PC-9 (cell line): ENCODE measurements at regions not wholly inside any gene's neighbourhood (a gene's known extent, or its start where the extent isn't known, plus 50 kb on each side); places are given as distances from the start of the nearest gene placed in this dataset.

Experiments used
- BruUV-seq: library from RNA; stranded (reverse); fragments of 400-500 nt; replicated peaks from 2 replicates; lab custom pipeline; 2021; lab: Mats Ljungman, UMichigan
- CTCF ChIA-PET: fragments of 300-600 bp; sonication (Branson Sonifier 250); formaldehyde crosslinking; loops from one replicate; lab custom pipeline; 2022; ENCODE audit warnings: antibody characterized with exemption; lab: Charles Lee
- POLR2A ChIA-PET: fragments of 300-600 bp; sonication (Branson Sonifier 250); formaldehyde crosslinking; loops from one replicate; lab custom pipeline; 2022; ENCODE audit warnings: antibody characterized with exemption; ENCODE audit not compliant: unreplicated experiment; lab: Charles Lee
- DNase-seq, 2 experiments: peaks; one replicate each; pipeline versions ENCODE4 v3.0.0 to v3.0.0-alpha.2; 2015 to 2022; ENCODE audit warnings: mixed read lengths in 1 of 2
- H2AFZ ChIP-seq: fragments of 200-600 bp; sonication (generic); 2 replicates; pipeline ENCODE4 v1.8.1; 2017; ENCODE audit warnings: antibody characterized with exemption
- H3F3A ChIP-seq: fragments of 200-600 bp; sonication (generic); 2 replicates; pipeline ENCODE4 v1.8.1; 2017; ENCODE audit warnings: antibody characterized with exemption, mild to moderate bottlenecking, low read depth; ENCODE audit not compliant: insufficient read depth
- H3K27ac ChIP-seq: fragments of 200-600 bp; sonication (generic); 2 replicates; pipeline ENCODE4 v1.6.1; 2016; ENCODE audit warnings: mixed run types
- H3K27me3 ChIP-seq: fragments of 200-600 bp; sonication (generic); 2 replicates; pipeline ENCODE4 v1.6.1; 2016; ENCODE audit warnings: low read depth, mixed run types; ENCODE audit not compliant: insufficient read depth
- H3K36me3 ChIP-seq: fragments of 200-600 bp; sonication (generic); 2 replicates; pipeline ENCODE4 v1.6.1; 2016; ENCODE audit warnings: low read depth, mixed run types
- H3K4me1 ChIP-seq: fragments of 200-600 bp; sonication (generic); replicated peaks from 2 replicates; pipeline ENCODE4 v1.6.1; 2016; ENCODE audit warnings: mixed run types; ENCODE audit not compliant: insufficient read depth
- H3K4me2 ChIP-seq: fragments of 200-600 bp; sonication (generic); 2 replicates; pipeline ENCODE4 v1.6.1; 2017; ENCODE audit warnings: mixed run types
- H3K4me3 ChIP-seq: fragments of 200-600 bp; sonication (generic); 2 replicates; pipeline ENCODE4 v1.6.1; 2016; ENCODE audit warnings: mixed run types
- H3K79me2 ChIP-seq: fragments of 200-600 bp; sonication (generic); 2 replicates; pipeline ENCODE4 v1.6.1; 2017; ENCODE audit warnings: low read depth, mixed run types
- H3K9me2 ChIP-seq: fragments of 200-600 bp; sonication (generic); 2 replicates; pipeline ENCODE4 v1.8.1; 2017; ENCODE audit warnings: mild to moderate bottlenecking; ENCODE audit not compliant: insufficient read depth
- H3K9me3 ChIP-seq: fragments of 200-600 bp; sonication (generic); 2 replicates; pipeline ENCODE4 v1.8.1; 2016; ENCODE audit warnings: low read depth; ENCODE audit not compliant: insufficient read depth
- H4K20me1 ChIP-seq: fragments of 200-600 bp; sonication (generic); 2 replicates; pipeline ENCODE4 v1.8.1; 2017; ENCODE audit not compliant: insufficient read depth
- EZH2 ChIP-seq: fragments of 200-600 bp; sonication (generic); IDR thresholded peaks from 2 replicates; pipeline ENCODE4 v1.8.0; 2017; ENCODE audit warnings: antibody characterized with exemption, low read depth
- intact Hi-C: fragments of 100-400 bp; cut with micrococcal nuclease; formaldehyde crosslinking; loops from one replicate; pipeline ENCODE4 v1.10.0; 2022; ENCODE audit not compliant: unreplicated experiment
- TF ChIP-seq, protein P1 (sequence below): fragments of 200-600 bp; sonication (generic); conservative IDR thresholded peaks from 2 replicates; pipeline ENCODE4 v1.6.1; 2017; ENCODE audit warnings: mixed run types, antibody characterized with exemption, mild to moderate bottlenecking, moderate library complexity

DNA sequence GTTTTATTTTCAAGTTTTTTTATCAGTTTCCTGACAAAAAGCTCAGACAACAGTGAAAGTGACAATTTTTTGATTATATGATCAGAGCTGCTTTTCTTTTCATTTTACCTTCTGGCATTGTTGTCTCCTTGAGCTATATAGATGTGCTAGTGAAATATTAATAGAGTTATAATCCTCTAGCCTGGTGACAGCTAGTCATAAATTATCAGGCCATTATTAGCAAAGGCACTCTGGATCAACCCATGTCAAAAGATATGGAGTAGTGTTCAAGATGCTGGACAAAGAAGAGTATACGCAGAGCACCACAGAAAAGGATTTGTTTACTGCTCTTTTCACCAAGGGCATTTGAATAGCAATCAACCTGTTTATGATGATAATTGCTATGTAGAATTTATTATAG, 1230.1 kb downstream of the HACE1 start:
- Histone ChIP-seq H3K9me3 (no peaks in the 10 kb centered on the region), H3K36me3 (no peaks in the 10 kb centered on the region), H4K20me1 (no peaks in the 10 kb centered on the region), H3K79me2 (no peaks in the 10 kb centered on the region), H3K4me3 (no peak overlapping the region), H3K9me2 (no peaks in the 10 kb centered on the region), H3F3A (no peaks in the 10 kb centered on the region), H3K4me2 (no peak overlapping the region), H3K27me3 (no peaks in the 10 kb centered on the region), H2AFZ (no peak overlapping the region), H3K27ac (no peak overlapping the region), H3K4me1 (no peaks in the 10 kb centered on the region)
- BruUV-seq: no TSS peak
- CTCF ChIA-PET: no interaction called here
- DNase-seq: no peak
- TF ChIP-seq EZH2: no peak
- TF ChIP-seq, protein P1, sequence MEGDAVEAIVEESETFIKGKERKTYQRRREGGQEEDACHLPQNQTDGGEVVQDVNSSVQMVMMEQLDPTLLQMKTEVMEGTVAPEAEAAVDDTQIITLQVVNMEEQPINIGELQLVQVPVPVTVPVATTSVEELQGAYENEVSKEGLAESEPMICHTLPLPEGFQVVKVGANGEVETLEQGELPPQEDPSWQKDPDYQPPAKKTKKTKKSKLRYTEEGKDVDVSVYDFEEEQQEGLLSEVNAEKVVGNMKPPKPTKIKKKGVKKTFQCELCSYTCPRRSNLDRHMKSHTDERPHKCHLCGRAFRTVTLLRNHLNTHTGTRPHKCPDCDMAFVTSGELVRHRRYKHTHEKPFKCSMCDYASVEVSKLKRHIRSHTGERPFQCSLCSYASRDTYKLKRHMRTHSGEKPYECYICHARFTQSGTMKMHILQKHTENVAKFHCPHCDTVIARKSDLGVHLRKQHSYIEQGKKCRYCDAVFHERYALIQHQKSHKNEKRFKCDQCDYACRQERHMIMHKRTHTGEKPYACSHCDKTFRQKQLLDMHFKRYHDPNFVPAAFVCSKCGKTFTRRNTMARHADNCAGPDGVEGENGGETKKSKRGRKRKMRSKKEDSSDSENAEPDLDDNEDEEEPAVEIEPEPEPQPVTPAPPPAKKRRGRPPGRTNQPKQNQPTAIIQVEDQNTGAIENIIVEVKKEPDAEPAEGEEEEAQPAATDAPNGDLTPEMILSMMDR: no peak
- intact Hi-C loops: no loop called here
- POLR2A ChIA-PET: no interaction called here

DNA sequence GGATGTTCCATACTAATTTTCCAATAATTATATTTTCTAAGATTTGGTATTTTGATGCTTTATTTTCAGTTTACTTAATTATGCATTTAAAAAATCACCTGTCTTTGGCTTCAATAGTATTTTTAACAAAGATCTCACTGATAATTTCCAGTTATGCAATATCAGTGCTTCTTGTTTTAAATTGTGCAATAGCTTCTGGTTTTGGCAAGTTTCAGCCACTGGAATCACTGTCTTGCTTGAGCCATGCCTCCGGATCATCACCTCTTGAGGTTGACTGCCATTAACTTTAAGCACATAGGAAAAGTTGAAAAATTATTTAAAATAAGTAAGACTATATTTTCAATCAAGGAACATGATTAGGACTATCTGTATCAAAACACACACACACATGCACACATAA, 1242.1 kb downstream of the HACE1 start:
- POLR2A ChIA-PET: no interaction called here
- H3K9me2 ChIP-seq: no peaks in the 10 kb centered on the region
- H2AFZ ChIP-seq: no peak overlapping the region
- intact Hi-C loops: no loop called here
- H3K27me3 ChIP-seq: no peaks in the 10 kb centered on the region
- H3K9me3 ChIP-seq: no peaks in the 10 kb centered on the region
- H3K27ac ChIP-seq: no peak overlapping the region
- H4K20me1 ChIP-seq: no peaks in the 10 kb centered on the region
- DNase-seq: no peak
- H3F3A ChIP-seq: no peaks in the 10 kb centered on the region
- CTCF ChIA-PET: no interaction called here
- no peak overlapping the region for H3K4me2 ChIP-seq
- no TSS peak for BruUV-seq
- H3K79me2 ChIP-seq: no peaks in the 10 kb centered on the region
- no peaks in the 10 kb centered on the region for H3K36me3 ChIP-seq
- H3K4me1 ChIP-seq: no peaks in the 10 kb centered on the region
- no peak for TF ChIP-seq EZH2
- TF ChIP-seq, protein P1: no peak
- no peak overlapping the region for H3K4me3 ChIP-seq

DNA sequence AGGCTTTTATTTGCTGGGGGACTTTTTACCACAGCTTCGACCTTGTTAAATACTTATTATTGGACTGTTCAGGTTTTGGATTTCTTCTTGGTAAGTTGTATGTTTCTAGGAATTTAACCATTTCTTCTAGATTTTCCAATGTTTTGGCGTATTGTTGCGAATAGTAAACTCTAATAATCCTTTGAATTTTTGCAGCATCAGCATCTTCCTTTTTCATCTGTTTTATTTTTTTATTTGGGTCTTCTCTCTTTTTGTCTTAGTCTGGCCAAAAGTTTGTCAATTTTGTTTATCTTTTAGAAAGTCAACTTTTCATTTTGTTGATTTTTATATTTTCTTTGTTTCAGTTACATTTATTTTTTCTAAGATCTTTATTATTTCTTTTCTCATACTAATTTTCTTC, 1272.0 kb downstream of the HACE1 start:
- no peaks in the 10 kb centered on the region for H4K20me1 ChIP-seq
- no peak overlapping the region for H2AFZ ChIP-seq
- no peak overlapping the region for H3K27ac ChIP-seq
- no peaks in the 10 kb centered on the region for H3K9me2 ChIP-seq
- no peak overlapping the region for H3K4me2 ChIP-seq
- POLR2A ChIA-PET: no interaction called here
- no peak for DNase-seq
- intact Hi-C loops: no loop called here
- TF ChIP-seq, protein P1: no peak
- TF ChIP-seq EZH2: no peak
- no peaks in the 10 kb centered on the region for H3K36me3 ChIP-seq
- H3F3A ChIP-seq: no peaks in the 10 kb centered on the region
- no peaks in the 10 kb centered on the region for H3K4me1 ChIP-seq
- BruUV-seq: no TSS peak
- H3K79me2 ChIP-seq: no peaks in the 10 kb centered on the region
- no peaks in the 10 kb centered on the region for H3K27me3 ChIP-seq
- no peak overlapping the region for H3K4me3 ChIP-seq
- CTCF ChIA-PET: no interaction called here
- H3K9me3 ChIP-seq: no peaks in the 10 kb centered on the region
